Mammary epithelial cell (primary cell): ENCODE measurements at regions not wholly inside any gene's neighbourhood (a gene's known extent, or its start where the extent isn't known, plus 50 kb on each side); places are given as distances from the start of the nearest gene placed in this dataset.

Source experiments
- EZH2 ChIP-seq: IDR thresholded peaks from 2 replicates; pipeline ENCODE4 v1.6.1; 2012; ENCODE audit warnings: low read length, inconsistent platforms, borderline replicate concordance
- TF ChIP-seq, protein P1 (sequence below), 2 donors: IDR thresholded peaks in 1 of 2; conservative IDR thresholded peaks in 1 of 2; 2 replicates each; pipeline ENCODE4 v1.5.1; 2011 to 2012; ENCODE audit warnings: inconsistent platforms in 2 of 2, low read length in 2 of 2, mild to moderate bottlenecking in 2 of 2, control low read depth in 1 of 2, low read depth in 1 of 2; ENCODE audit not compliant: insufficient read depth in 1 of 2; ENCODE audit errors: extremely low read depth in 1 of 2

DNA sequence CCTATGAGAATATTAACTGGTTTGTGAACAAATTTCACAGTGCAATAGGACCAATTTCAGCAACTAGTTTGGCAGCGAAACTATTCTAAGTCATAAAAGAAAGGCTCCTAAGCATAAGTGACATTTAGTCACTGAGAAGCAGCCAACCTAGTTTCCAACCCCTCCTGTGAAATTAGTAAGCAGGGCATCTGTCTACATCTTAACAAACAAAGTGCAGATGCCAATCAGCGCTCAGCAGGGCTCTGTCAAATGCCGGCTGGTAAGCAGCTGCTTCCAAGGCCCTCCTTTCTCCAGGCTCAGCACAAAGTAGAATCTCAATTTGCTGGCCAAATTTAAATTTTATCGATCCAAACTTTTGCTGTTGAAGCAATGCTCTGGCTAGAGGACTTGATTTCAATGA, 124.7 kb downstream of the ICOS start:
- TF ChIP-seq, protein P1, sequence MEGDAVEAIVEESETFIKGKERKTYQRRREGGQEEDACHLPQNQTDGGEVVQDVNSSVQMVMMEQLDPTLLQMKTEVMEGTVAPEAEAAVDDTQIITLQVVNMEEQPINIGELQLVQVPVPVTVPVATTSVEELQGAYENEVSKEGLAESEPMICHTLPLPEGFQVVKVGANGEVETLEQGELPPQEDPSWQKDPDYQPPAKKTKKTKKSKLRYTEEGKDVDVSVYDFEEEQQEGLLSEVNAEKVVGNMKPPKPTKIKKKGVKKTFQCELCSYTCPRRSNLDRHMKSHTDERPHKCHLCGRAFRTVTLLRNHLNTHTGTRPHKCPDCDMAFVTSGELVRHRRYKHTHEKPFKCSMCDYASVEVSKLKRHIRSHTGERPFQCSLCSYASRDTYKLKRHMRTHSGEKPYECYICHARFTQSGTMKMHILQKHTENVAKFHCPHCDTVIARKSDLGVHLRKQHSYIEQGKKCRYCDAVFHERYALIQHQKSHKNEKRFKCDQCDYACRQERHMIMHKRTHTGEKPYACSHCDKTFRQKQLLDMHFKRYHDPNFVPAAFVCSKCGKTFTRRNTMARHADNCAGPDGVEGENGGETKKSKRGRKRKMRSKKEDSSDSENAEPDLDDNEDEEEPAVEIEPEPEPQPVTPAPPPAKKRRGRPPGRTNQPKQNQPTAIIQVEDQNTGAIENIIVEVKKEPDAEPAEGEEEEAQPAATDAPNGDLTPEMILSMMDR (conservative IDR thresholded peaks at IDR 0.05 in 1 of 2, IDR thresholded peaks at IDR 0.05 in 1 of 2; ENCODE audit: extremely low read depth in 1 of 2, insufficient read depth in 1 of 2, low read depth in 1 of 2, low read length in 2 of 2): no peak
- no peak for TF ChIP-seq EZH2
